PC-9 (cell line): ENCODE measurements at regions not wholly inside any gene's neighbourhood (a gene's known extent, or its start where the extent isn't known, plus 50 kb on each side); places are given as distances from the start of the nearest gene placed in this dataset.

Experiments
- BruUV-seq: library from RNA; stranded (reverse); fragments of 400-500 nt; replicated peaks from 2 replicates; lab custom pipeline; 2021; lab: Mats Ljungman, UMichigan
- CTCF ChIA-PET: fragments of 300-600 bp; sonication (Branson Sonifier 250); formaldehyde crosslinking; loops from one replicate; lab custom pipeline; 2022; ENCODE audit warnings: antibody characterized with exemption; lab: Charles Lee
- POLR2A ChIA-PET: fragments of 300-600 bp; sonication (Branson Sonifier 250); formaldehyde crosslinking; loops from one replicate; lab custom pipeline; 2022; ENCODE audit warnings: antibody characterized with exemption; ENCODE audit not compliant: unreplicated experiment; lab: Charles Lee
- DNase-seq, 2 experiments: peaks; one replicate each; pipeline versions ENCODE4 v3.0.0 to v3.0.0-alpha.2; 2015 to 2022; ENCODE audit warnings: mixed read lengths in 1 of 2
- H2AFZ ChIP-seq: fragments of 200-600 bp; sonication (generic); 2 replicates; pipeline ENCODE4 v1.8.1; 2017; ENCODE audit warnings: antibody characterized with exemption
- H3F3A ChIP-seq: fragments of 200-600 bp; sonication (generic); 2 replicates; pipeline ENCODE4 v1.8.1; 2017; ENCODE audit warnings: antibody characterized with exemption, mild to moderate bottlenecking, low read depth; ENCODE audit not compliant: insufficient read depth
- H3K27ac ChIP-seq: fragments of 200-600 bp; sonication (generic); 2 replicates; pipeline ENCODE4 v1.6.1; 2016; ENCODE audit warnings: mixed run types
- H3K27me3 ChIP-seq: fragments of 200-600 bp; sonication (generic); 2 replicates; pipeline ENCODE4 v1.6.1; 2016; ENCODE audit warnings: low read depth, mixed run types; ENCODE audit not compliant: insufficient read depth
- H3K36me3 ChIP-seq: fragments of 200-600 bp; sonication (generic); 2 replicates; pipeline ENCODE4 v1.6.1; 2016; ENCODE audit warnings: low read depth, mixed run types
- H3K4me1 ChIP-seq: fragments of 200-600 bp; sonication (generic); replicated peaks from 2 replicates; pipeline ENCODE4 v1.6.1; 2016; ENCODE audit warnings: mixed run types; ENCODE audit not compliant: insufficient read depth
- H3K4me2 ChIP-seq: fragments of 200-600 bp; sonication (generic); 2 replicates; pipeline ENCODE4 v1.6.1; 2017; ENCODE audit warnings: mixed run types
- H3K4me3 ChIP-seq: fragments of 200-600 bp; sonication (generic); 2 replicates; pipeline ENCODE4 v1.6.1; 2016; ENCODE audit warnings: mixed run types
- H3K79me2 ChIP-seq: fragments of 200-600 bp; sonication (generic); 2 replicates; pipeline ENCODE4 v1.6.1; 2017; ENCODE audit warnings: low read depth, mixed run types
- H3K9me2 ChIP-seq: fragments of 200-600 bp; sonication (generic); 2 replicates; pipeline ENCODE4 v1.8.1; 2017; ENCODE audit warnings: mild to moderate bottlenecking; ENCODE audit not compliant: insufficient read depth
- H3K9me3 ChIP-seq: fragments of 200-600 bp; sonication (generic); 2 replicates; pipeline ENCODE4 v1.8.1; 2016; ENCODE audit warnings: low read depth; ENCODE audit not compliant: insufficient read depth
- H4K20me1 ChIP-seq: fragments of 200-600 bp; sonication (generic); 2 replicates; pipeline ENCODE4 v1.8.1; 2017; ENCODE audit not compliant: insufficient read depth
- EZH2 ChIP-seq: fragments of 200-600 bp; sonication (generic); IDR thresholded peaks from 2 replicates; pipeline ENCODE4 v1.8.0; 2017; ENCODE audit warnings: antibody characterized with exemption, low read depth
- intact Hi-C: fragments of 100-400 bp; cut with micrococcal nuclease; formaldehyde crosslinking; loops from one replicate; pipeline ENCODE4 v1.10.0; 2022; ENCODE audit not compliant: unreplicated experiment
- TF ChIP-seq, protein P1 (sequence below): fragments of 200-600 bp; sonication (generic); conservative IDR thresholded peaks from 2 replicates; pipeline ENCODE4 v1.6.1; 2017; ENCODE audit warnings: mixed run types, antibody characterized with exemption, mild to moderate bottlenecking, moderate library complexity

DNA sequence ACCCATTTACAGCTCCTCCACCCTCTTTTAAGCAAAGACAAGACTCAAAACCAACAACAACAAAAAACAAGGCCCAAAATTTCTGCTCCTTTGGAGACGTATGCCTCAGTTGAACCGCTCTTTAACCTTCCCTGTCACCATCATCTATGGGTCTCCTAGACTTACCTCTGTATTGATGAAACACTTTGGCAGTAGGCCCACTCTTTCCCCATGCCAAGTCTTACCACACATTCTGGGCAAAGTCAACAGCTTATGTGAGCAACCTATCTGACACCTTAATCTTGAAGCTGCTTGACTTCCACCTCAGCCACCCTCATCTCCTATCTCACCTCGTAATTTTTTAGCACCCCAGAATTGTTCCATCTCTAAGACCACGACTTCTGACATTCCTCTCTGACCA lies 99.7 kb upstream of the CXorf66 start:
- no TSS peak for BruUV-seq
- DNase-seq, result no peak
- peaks cover 18% of the 10 kb centered on the region for H3K27me3 ChIP-seq
- H3K36me3 ChIP-seq, result no peaks in the 10 kb centered on the region
- H2AFZ ChIP-seq, result no peak overlapping the region
- H3K79me2 ChIP-seq, result no peaks in the 10 kb centered on the region
- no peaks in the 10 kb centered on the region for H3K9me3 ChIP-seq
- H3K4me2 ChIP-seq, result no peak overlapping the region
- no peaks in the 10 kb centered on the region for H3K4me1 ChIP-seq
- intact Hi-C loops, result no loop called here
- no peaks in the 10 kb centered on the region for H3K9me2 ChIP-seq
- ChIA-PET CTCF (no interaction called here), POLR2A (no interaction called here)
- no peak overlapping the region for H3K27ac ChIP-seq
- no peaks in the 10 kb centered on the region for H4K20me1 ChIP-seq
- no peak for TF ChIP-seq EZH2
- TF ChIP-seq, protein P1, sequence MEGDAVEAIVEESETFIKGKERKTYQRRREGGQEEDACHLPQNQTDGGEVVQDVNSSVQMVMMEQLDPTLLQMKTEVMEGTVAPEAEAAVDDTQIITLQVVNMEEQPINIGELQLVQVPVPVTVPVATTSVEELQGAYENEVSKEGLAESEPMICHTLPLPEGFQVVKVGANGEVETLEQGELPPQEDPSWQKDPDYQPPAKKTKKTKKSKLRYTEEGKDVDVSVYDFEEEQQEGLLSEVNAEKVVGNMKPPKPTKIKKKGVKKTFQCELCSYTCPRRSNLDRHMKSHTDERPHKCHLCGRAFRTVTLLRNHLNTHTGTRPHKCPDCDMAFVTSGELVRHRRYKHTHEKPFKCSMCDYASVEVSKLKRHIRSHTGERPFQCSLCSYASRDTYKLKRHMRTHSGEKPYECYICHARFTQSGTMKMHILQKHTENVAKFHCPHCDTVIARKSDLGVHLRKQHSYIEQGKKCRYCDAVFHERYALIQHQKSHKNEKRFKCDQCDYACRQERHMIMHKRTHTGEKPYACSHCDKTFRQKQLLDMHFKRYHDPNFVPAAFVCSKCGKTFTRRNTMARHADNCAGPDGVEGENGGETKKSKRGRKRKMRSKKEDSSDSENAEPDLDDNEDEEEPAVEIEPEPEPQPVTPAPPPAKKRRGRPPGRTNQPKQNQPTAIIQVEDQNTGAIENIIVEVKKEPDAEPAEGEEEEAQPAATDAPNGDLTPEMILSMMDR, result no peak
- no peaks in the 10 kb centered on the region for H3F3A ChIP-seq
- no peak overlapping the region for H3K4me3 ChIP-seq

GRCh38 chrX:140057001-140057411 lies 91.7 kb upstream of the CXorf66 start:
- Histone ChIP-seq H3K4me1 (no peaks in the 10 kb centered on the region), H3K36me3 (no peaks in the 10 kb centered on the region), H3F3A (no peaks in the 10 kb centered on the region), H3K4me3 (no peak overlapping the region), H2AFZ (no peak overlapping the region), H3K27ac (no peak overlapping the region), H3K4me2 (no peak overlapping the region), H3K27me3 (0 out of 2 replicates have a peak, but pooled peaks cover 5% of the 10 kb centered on the region), H3K79me2 (no peaks in the 10 kb centered on the region), H3K9me3 (no peaks in the 10 kb centered on the region), H4K20me1 (no peaks in the 10 kb centered on the region), H3K9me2 (no peaks in the 10 kb centered on the region)
- CTCF ChIA-PET, result no interaction called here
- POLR2A ChIA-PET, result no interaction called here
- intact Hi-C loops, result loop anchor here (2.0 to 5.0 kb wide), 3 partner anchors 85 to 676 kb away; no protein-coding TSS in a partner anchor
- TF ChIP-seq, protein P1, result peak; percentile 87
- TF ChIP-seq EZH2, result no peak
- DNase-seq, result peak; percentile 42 to 47
- no TSS peak for BruUV-seq

- TF ChIP-seq, protein P1, result no peak
- TF ChIP-seq EZH2, result no peak
- Histone ChIP-seq H3K27me3 (0 out of 2 replicates have a peak, but pooled peaks cover 5% of the 10 kb centered on the region), H3K79me2 (no peaks in the 10 kb centered on the region), H2AFZ (no peak overlapping the region), H3K36me3 (no peaks in the 10 kb centered on the region), H3K27ac (no peak overlapping the region), H3K4me1 (no peaks in the 10 kb centered on the region), H3K4me2 (no peak overlapping the region), H4K20me1 (no peaks in the 10 kb centered on the region), H3K9me2 (no peaks in the 10 kb centered on the region), H3K9me3 (no peaks in the 10 kb centered on the region), H3F3A (no peaks in the 10 kb centered on the region), H3K4me3 (no peak overlapping the region)
- CTCF ChIA-PET, result no interaction called here
- DNase-seq, result no peak
- intact Hi-C loops, result no loop called here
- BruUV-seq, result no TSS peak
- POLR2A ChIA-PET, result no interaction called here
Measured at GRCh38 chrX:140053846-140054245, 88.5 kb upstream of the CXorf66 start.
